ENCODE measurements at regions not wholly inside any gene's neighbourhood (a gene's known extent, or its start where the extent isn't known, plus 50 kb on each side); places are given as distances from the start of the nearest gene placed in this dataset.
"Not testable (repeated sequence)": the region's sequence is repeated elsewhere in the genome, so short reads cannot be mapped to it uniquely, and the experiment has no call there.

DNA sequence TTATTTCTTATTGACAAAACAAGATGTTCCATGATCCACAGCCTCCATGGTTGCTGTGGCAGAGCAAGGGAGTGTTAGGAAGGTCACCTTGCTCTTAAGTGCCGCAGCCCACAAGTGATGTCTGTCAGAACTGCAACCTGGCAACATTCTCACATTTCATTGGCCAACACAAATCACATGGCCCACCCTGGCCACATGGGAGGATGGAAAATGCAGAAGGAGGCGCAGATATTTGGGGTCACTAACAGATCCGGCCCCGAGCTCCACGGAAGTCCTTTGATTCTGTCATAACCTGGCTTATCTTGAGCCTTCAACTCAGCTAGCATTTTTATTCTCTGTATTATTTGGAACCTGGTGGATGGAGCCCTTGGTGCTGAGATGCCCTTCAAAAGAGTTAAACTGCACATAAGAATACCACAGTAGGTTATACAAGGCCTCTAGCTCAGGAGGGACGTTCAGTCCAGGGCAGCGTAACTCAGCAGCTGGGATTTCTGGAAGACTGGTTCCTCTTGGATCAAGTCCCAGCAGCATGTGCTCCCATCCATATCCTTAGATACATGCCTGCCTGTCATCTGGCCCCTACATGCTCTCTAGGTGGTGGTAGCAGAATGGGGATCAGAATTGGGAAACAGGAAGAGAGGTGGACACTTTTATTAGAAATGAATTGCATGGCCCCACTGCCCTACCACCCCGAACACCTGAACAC, 508.1 kb downstream of the HAPSTR1 start:
- no peak for DNase-seq
- no peak for ATAC-seq
- H3K27me3 Mint-ChIP-seq (ENCODE audit: low read depth): no peaks in the 10 kb centered on the region
- no peaks in the 10 kb centered on the region for H3K4me1 Mint-ChIP-seq (ENCODE audit: low read depth)
- H3K36me3 Mint-ChIP-seq (ENCODE audit: insufficient read depth): no peaks in the 10 kb centered on the region
- no peaks in the 10 kb centered on the region for H3K9me3 Mint-ChIP-seq
- H3K4me3 Mint-ChIP-seq: no peak overlapping the region

DNA sequence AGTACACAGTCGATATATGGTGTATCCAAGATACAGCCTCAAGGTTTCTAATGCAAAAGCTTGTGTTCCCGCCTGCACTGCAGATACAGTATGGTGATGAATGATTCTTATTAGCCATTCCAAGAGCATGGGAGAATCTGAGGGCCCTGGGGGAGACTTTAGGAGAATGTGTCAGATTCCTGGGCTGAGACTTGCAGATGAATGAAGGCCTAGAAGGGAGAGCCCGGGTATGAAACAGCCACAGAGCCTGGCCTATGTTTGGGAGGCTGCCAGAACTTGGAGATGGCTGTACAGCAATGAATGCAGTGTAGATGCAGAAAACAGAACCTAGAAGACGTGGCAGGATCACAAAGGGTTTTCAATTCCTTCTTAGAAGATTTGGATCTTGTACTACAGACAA, 510.7 kb downstream of the HAPSTR1 start:
- ATAC-seq (no peak), DNase-seq (no peak)
- H3K36me3 Mint-ChIP-seq (ENCODE audit: insufficient read depth): no peaks in the 10 kb centered on the region
- no peak overlapping the region for H3K4me3 Mint-ChIP-seq
- H3K9me3 Mint-ChIP-seq: no peaks in the 10 kb centered on the region
- H3K4me1 Mint-ChIP-seq (ENCODE audit: low read depth): no peaks in the 10 kb centered on the region
- no peaks in the 10 kb centered on the region for H3K27me3 Mint-ChIP-seq (ENCODE audit: low read depth)

DNA sequence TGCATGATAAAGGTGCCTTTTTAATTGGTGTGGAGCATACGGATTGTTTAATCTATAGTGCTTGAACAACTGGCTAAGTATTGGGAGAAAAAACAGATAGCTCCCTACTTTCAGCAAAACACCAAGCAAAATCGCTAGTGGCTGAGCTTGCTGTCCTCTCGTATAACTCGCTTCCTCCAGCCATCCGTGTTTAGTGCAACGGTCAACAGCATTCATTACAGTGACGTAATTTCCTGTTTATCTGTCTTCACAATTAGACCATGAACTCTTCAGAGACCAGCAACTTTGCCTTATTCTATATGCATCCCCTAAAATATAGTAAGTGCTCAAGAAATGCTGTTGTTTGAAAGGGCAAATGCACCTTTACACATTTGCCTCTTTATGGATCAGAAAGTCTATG, 511.9 kb downstream of the HAPSTR1 start:
- Mint-ChIP-seq H3K36me3 (ENCODE audit: insufficient read depth) (no peaks in the 10 kb centered on the region), H3K9me3 (no peaks in the 10 kb centered on the region), H3K4me3 (no peak overlapping the region), H3K4me1 (ENCODE audit: low read depth) (no peaks in the 10 kb centered on the region), H3K27me3 (ENCODE audit: low read depth) (no peaks in the 10 kb centered on the region)
- no peak for ATAC-seq
- no peak for DNase-seq

DNA sequence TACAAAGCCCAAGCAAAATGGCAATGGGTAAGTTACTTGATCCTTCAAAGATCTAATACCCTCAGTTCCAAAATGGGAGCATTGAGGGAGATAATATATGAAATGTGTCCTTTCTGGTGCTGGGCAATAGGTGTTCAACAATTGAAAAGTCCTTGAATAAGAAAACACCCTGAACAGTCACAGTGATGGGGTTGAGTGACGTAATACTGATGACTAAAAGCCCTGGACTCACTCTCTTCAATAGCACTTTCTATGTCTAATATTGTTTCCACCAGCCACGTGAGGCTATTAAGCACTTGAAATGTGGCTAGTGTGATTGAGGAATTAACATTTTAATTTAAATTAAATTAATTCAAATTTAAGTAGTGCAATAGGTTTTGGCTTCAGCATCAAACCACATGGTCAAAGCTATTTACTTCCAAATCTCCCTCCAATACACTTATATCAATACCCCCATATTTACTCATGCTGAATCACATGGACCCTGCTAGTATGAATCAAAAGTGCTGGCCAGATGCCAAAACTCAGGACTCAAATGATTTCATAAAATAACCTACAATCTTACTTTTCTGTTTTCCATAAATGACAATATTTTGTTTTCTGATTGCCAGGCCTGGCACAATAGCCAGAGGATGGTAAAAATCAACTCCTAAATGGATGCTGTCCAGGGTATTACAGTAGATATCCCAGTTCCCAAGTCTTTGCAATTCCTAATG, 516.2 kb downstream of the HAPSTR1 start:
- Mint-ChIP-seq H3K27me3 (ENCODE audit: low read depth) (no peaks in the 10 kb centered on the region), H3K9me3 (no peaks in the 10 kb centered on the region), H3K36me3 (ENCODE audit: insufficient read depth) (no peaks in the 10 kb centered on the region), H3K4me3 (no peak overlapping the region), H3K4me1 (ENCODE audit: low read depth) (no peaks in the 10 kb centered on the region)
- DNase-seq (no peak), ATAC-seq (no peak)

DNA sequence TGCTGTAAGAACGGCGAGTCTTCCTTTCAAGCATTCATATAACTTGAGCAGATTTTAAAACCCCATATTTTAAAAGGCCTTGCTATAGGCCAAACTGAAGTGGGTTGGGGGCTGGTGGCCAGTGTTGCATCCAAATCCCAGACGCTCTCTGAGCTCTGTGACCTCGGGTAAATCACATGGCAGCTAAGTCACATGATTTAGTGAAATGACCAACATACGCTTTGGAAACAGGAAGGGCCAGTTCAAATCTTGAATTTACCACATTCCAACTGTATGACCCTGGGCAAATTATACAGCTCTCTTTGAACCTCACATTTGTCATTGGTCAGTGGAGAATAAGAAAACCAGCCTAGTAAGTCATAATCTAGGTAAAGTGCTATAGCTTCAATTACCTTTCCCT, 519.3 kb downstream of the HAPSTR1 start:
- Mint-ChIP-seq H3K4me3 (no peak overlapping the region), H3K27me3 (ENCODE audit: low read depth) (no peaks in the 10 kb centered on the region), H3K9me3 (no peaks in the 10 kb centered on the region), H3K36me3 (ENCODE audit: insufficient read depth) (no peaks in the 10 kb centered on the region), H3K4me1 (ENCODE audit: low read depth) (no peaks in the 10 kb centered on the region)
- ATAC-seq (no peak), DNase-seq (no peak)

DNA sequence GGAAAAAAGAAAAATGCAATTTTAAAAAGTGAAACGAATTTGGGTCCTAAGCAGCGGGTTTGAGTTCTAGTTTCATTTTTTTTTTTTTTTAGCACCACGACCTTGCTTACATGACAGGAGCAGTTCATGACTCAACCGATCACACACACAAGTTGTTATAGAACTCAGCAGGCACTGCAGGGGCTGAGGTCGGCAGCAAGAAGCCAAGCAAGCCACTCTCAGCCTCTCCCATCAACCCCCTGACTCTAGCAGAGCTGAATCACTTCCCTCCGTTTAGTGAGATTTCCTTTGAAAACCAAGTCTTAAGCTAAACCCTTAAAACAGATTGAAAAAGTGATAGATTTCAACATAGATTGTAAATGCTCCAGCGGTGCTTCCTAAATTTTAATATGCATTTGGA, 520.8 kb downstream of the HAPSTR1 start:
- Mint-ChIP-seq H3K4me3 (no peak overlapping the region), H3K27me3 (ENCODE audit: low read depth) (no peaks in the 10 kb centered on the region), H3K36me3 (ENCODE audit: insufficient read depth) (no peaks in the 10 kb centered on the region), H3K4me1 (ENCODE audit: low read depth) (no peaks in the 10 kb centered on the region), H3K9me3 (no peaks in the 10 kb centered on the region)
- no peak for ATAC-seq
- DNase-seq: no peak

DNA sequence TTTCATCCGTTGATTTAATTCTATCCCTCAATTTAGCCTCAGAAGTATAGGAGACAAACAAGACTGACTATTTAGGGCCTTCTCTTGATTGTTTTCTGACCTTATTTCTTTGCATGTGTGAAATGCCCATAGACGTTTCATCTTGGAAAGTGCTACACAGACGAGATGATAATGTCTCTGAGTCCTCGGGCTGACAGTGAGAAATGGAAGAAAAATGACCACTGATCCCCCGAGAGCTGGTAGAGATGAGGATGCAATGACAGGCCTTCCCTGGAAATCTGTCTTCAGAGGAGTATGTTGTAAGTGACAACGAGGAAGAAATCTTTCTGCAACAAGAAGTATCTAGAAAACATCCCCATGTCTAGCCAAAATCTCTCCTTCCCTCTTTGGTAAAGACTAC, 522.9 kb downstream of the HAPSTR1 start:
- Mint-ChIP-seq H3K36me3 (ENCODE audit: insufficient read depth) (no peaks in the 10 kb centered on the region), H3K27me3 (ENCODE audit: low read depth) (no peaks in the 10 kb centered on the region), H3K9me3 (peaks cover 8% of the 10 kb centered on the region), H3K4me1 (ENCODE audit: low read depth) (no peaks in the 10 kb centered on the region), H3K4me3 (no peak overlapping the region)
- ATAC-seq (no peak), DNase-seq (no peak)

DNA sequence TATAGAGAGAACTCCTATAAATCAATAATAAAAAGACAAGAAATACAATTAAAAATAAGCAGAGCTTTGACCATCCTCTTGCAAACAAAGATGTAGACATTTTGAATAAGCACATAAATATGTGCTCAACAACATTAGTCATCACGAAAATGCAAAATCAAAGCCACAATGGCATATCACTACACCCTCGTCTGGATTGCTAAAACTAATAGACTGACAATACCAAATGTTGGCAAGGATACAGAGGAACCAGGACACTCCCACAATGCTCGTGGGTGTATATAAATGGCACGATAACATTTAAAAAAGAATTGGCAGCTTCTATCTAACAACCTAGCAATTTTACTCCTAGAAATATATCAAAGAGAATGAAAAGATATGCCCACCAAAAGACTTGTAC, 530.8 kb downstream of the HAPSTR1 start:
- H3K9me3 Mint-ChIP-seq: peaks cover 15% of the 10 kb centered on the region

DNA sequence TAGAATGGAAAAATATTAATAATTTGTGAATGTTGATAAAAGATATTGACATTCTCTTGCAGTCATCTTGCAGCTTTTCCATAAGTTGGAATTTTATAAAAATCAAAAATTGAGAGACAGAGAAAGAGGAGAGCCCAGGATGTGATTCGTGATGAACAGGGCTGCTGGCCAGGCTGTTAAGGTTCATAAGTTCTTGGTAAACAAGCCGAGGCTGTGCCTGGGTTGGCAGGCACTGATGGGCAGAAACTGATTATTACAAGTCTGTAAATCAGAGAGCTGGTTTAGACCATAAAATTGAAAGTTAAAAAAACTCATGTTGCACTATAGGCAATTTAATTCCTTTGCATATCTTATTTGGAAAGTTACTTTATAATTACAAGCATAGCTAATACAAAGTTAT, 533.7 kb downstream of the HAPSTR1 start:
- H3K4me1 Mint-ChIP-seq (ENCODE audit: low read depth): no peaks in the 10 kb centered on the region

More for the DNA sequence above, 530.8 kb downstream of the HAPSTR1 start:
- H3K36me3 Mint-ChIP-seq (ENCODE audit: insufficient read depth): no peaks in the 10 kb centered on the region
- H3K4me1 Mint-ChIP-seq (ENCODE audit: low read depth): no peaks in the 10 kb centered on the region
- ATAC-seq (no peak), DNase-seq (no peak)
- no peak overlapping the region for H3K4me3 Mint-ChIP-seq
- H3K27me3 Mint-ChIP-seq (ENCODE audit: low read depth): no peaks in the 10 kb centered on the region

DNA sequence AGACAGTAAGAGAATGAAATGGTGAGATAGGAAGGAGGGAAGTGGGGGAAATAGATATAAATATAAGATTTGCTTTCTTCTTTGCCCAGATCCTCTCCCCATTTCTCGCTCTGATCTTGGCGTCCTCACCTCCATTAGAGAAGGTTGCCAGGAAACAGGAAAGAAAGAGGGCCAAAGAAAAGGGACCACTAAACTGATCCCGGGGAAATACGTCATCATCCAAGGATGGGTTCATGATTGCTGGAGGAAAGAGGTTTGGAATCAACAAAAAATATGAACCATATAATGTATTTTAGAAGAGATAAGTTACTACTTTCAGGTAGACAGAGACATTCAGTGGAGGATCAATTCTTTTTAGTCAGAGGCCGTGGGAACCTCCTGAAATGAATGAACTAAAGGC, 536.0 kb downstream of the HAPSTR1 start:
- ATAC-seq (no peak), DNase-seq (no peak)
- Mint-ChIP-seq H3K36me3 (ENCODE audit: insufficient read depth) (no peaks in the 10 kb centered on the region), H3K4me3 (no peak overlapping the region), H3K9me3 (no peaks in the 10 kb centered on the region), H3K4me1 (ENCODE audit: low read depth) (no peaks in the 10 kb centered on the region), H3K27me3 (ENCODE audit: low read depth) (no peaks in the 10 kb centered on the region)

More for the DNA sequence above, 533.7 kb downstream of the HAPSTR1 start:
- Mint-ChIP-seq H3K27me3 (ENCODE audit: low read depth) (no peaks in the 10 kb centered on the region), H3K4me3 (no peak overlapping the region), H3K9me3 (peaks cover 3% of the 10 kb centered on the region), H3K36me3 (ENCODE audit: insufficient read depth) (no peaks in the 10 kb centered on the region)
- no peak for DNase-seq
- no peak for ATAC-seq

DNA sequence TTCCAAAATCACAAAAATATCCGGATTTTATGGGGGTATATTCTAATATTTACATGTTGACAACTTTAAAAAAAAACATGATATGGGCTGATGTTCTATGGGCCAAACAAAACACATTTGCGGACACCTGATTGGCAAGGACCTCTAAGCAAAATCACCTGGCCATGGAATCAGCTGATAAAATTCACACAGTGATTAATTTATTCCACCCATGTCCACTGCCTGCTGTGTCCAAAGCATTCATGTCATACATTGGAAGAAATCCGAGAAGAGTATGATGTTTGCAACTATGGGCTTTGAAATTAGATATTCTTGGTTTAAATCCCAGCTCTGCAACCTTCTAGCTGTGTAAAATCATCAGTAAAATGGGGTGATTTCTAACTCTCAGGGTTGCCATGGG, 538.7 kb downstream of the HAPSTR1 start:
- Mint-ChIP-seq H3K4me1 (ENCODE audit: low read depth) (no peaks in the 10 kb centered on the region), H3K9me3 (no peaks in the 10 kb centered on the region), H3K36me3 (ENCODE audit: insufficient read depth) (no peaks in the 10 kb centered on the region), H3K27me3 (ENCODE audit: low read depth) (no peaks in the 10 kb centered on the region), H3K4me3 (no peak overlapping the region)
- DNase-seq (no peak), ATAC-seq (no peak)

DNA sequence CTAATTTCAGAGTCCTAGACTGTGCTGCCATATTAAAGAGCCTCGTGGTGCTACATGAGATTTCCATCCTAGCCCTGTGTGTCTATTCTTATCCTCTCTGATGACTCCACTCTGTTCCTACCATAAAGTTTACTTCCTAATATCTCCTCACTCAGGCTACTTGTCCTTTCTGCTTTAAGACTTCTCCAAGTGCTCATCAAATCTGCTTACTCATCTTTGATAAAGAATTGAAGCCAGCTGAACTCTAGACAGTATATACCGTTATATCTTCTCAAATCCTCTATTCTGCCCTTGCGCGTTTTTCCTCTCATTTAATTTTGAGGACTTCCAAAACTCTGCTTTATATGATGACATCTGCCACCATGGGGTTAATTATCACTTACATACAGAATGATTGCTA, 539.5 kb downstream of the HAPSTR1 start:
- DNase-seq (no peak), ATAC-seq (no peak)
- H3K4me1 Mint-ChIP-seq (ENCODE audit: low read depth): no peaks in the 10 kb centered on the region
- no peaks in the 10 kb centered on the region for H3K27me3 Mint-ChIP-seq (ENCODE audit: low read depth)
- H3K4me3 Mint-ChIP-seq: no peak overlapping the region
- no peaks in the 10 kb centered on the region for H3K9me3 Mint-ChIP-seq
- no peaks in the 10 kb centered on the region for H3K36me3 Mint-ChIP-seq (ENCODE audit: insufficient read depth)

DNA sequence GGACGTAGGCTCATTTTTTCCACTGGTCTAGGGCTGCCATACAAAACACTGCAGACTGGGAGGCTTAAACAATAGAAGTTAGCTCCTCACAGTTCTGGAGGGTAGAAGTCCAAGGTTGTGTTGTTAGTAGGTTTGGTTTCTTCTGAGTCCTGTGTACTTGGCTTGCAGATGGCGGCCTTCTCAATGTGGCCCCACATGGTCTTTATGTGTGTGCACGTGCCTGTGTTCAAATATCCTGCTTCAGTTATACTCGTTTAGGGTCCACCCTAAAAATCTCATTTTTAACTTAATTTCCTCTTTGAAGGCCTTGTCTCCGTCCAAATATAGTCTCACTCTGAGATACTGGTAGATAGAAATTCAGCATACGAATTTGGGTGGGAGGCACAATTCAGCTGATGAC, 542.4 kb downstream of the HAPSTR1 start:
- Mint-ChIP-seq H3K4me1 (ENCODE audit: low read depth) (no peaks in the 10 kb centered on the region), H3K36me3 (ENCODE audit: insufficient read depth) (no peaks in the 10 kb centered on the region), H3K4me3 (no peak overlapping the region), H3K27me3 (ENCODE audit: low read depth) (no peaks in the 10 kb centered on the region), H3K9me3 (no peaks in the 10 kb centered on the region)
- no peak for DNase-seq
- ATAC-seq: no peak

DNA sequence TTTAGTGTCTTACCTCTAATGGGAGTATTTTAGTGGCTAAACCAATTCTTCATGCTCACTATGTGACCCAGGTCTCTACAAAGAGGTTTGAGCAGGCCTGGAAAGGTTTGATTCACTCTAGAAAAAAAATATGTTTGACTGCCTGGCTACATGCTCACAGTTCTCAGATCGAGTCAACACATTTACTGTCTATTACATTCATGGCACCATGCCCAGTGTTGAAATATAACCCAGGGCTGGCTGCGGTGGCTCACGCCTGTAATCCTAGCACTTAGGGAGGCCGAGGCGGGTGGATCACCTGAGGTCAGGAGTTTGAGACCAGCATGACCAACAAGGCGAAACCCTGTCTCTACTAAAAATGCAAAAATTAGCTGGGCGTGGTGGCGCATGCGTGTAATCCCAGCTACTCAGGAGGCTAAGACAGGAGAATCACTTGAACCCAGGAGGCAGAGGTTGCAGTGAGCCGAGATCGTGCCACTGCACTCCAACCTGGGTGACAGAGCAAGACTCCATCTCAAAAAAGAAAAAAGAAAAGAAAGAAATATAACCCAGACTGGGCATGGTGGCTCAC, 543.8 kb downstream of the HAPSTR1 start:
- not testable (repeated sequence) for H3K36me3 Mint-ChIP-seq (ENCODE audit: insufficient read depth); H3K4me3 Mint-ChIP-seq; ATAC-seq; H3K27me3 Mint-ChIP-seq (ENCODE audit: low read depth); H3K9me3 Mint-ChIP-seq; DNase-seq; H3K4me1 Mint-ChIP-seq (ENCODE audit: low read depth)

DNA sequence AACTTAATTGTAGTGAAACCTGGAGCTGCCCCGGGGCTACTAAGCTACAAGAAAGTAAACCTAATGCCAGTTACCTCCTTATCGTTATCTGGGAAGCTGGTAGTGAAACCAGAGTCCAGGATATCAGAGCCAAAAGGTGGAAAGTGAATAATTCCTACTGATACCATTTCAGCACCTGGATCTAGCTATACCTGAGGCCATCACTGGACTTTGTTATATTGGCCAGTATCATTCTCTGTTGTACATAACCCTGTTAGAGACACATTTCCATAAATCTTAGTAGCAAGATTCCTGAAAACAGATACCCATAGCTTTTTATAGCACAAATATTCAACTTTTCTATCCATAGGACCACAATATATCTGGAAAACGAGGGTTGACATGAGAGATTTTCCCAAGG, 538.0 kb downstream of the GRIN2A start:
- no peaks in the 10 kb centered on the region for H3K36me3 Mint-ChIP-seq (ENCODE audit: insufficient read depth)
- DNase-seq: no peak
- peaks cover 8% of the 10 kb centered on the region for H3K9me3 Mint-ChIP-seq
- no peaks in the 10 kb centered on the region for H3K4me1 Mint-ChIP-seq (ENCODE audit: low read depth)
- H3K4me3 Mint-ChIP-seq: no peak overlapping the region
- H3K27me3 Mint-ChIP-seq (ENCODE audit: low read depth): peaks cover 7% of the 10 kb centered on the region
- no peak for ATAC-seq

All from activated T-cell treated with anti-CD3 and anti-CD28 coated beads, Interleukin-2, amount 50 U/mL, for 4 hours (primary cell).